Left ventricle myocardium inferior (tissue), 1 donor: ENCODE measurements at regions not wholly inside any gene's neighbourhood (a gene's known extent, or its start where the extent isn't known, plus 50 kb on each side); places are given as distances from the start of the nearest gene placed in this dataset.

Experiments
- DNase-seq: peaks from one replicate; pipeline ENCODE4 v3.0.0-alpha.2; 2020
- H3K27ac ChIP-seq: fragments of 200-600 bp; replicated peaks from 2 replicates; pipeline ENCODE4 v1.8.0; 2021
- H3K27me3 ChIP-seq: fragments of 200-600 bp; 2 replicates; pipeline ENCODE4 v1.8.0; 2021; ENCODE audit warnings: low read depth
- H3K36me3 ChIP-seq: fragments of 200-600 bp; 2 replicates; pipeline ENCODE4 v1.8.0; 2021
- H3K4me1 ChIP-seq: fragments of 200-600 bp; 2 replicates; pipeline ENCODE4 v1.8.0; 2021
- H3K4me3 ChIP-seq: fragments of 200-600 bp; 2 replicates; pipeline ENCODE4 v1.8.0; 2021; ENCODE audit warnings: mild to moderate bottlenecking, moderate library complexity
- H3K9me3 ChIP-seq: fragments of 200-600 bp; replicated peaks from 2 replicates; pipeline ENCODE4 v1.8.0; 2021
- intact Hi-C: fragments of 100-400 bp; cut with micrococcal nuclease; formaldehyde crosslinking; loops from one replicate; pipeline ENCODE4 v1.11.0; 2022
- TF ChIP-seq, protein P1 (sequence below): fragments of 200-600 bp; IDR thresholded peaks from 2 replicates; pipeline ENCODE4 v1.8.0; 2021; ENCODE audit warnings: antibody characterized with exemption, mild to moderate bottlenecking, borderline replicate concordance
- donor health status: DM: no; HTN: yes; CAD: no; lungs with severe emphysema.

DNA sequence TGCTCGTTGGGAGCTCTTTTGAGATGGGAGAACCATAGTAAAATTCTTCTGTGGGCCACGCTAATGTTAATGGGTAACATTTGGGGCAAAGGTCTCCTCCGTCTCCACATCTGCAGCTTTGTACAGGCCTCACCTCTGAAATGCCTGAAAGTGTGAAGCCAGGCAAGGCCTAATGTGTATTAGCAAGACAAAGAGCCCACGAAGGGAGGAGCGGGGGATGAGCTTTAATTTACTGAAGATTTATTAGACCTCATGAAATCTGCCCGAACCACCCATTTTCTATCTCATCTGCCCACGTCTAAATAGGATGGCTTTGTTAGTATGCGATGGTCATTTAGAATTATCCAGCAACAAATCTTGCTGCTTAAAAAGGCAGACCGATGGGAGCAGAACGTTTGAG lies 408.9 kb downstream of the PMP22 start:
- Histone ChIP-seq H3K4me1 (no peaks in the 10 kb centered on the region), H3K4me3 (no peak overlapping the region), H3K27ac (no peak overlapping the region), H3K9me3 (no peaks in the 10 kb centered on the region), H3K27me3 (no peaks in the 10 kb centered on the region), H3K36me3 (no peaks in the 10 kb centered on the region)
- no peak for DNase-seq
- TF ChIP-seq, protein P1, sequence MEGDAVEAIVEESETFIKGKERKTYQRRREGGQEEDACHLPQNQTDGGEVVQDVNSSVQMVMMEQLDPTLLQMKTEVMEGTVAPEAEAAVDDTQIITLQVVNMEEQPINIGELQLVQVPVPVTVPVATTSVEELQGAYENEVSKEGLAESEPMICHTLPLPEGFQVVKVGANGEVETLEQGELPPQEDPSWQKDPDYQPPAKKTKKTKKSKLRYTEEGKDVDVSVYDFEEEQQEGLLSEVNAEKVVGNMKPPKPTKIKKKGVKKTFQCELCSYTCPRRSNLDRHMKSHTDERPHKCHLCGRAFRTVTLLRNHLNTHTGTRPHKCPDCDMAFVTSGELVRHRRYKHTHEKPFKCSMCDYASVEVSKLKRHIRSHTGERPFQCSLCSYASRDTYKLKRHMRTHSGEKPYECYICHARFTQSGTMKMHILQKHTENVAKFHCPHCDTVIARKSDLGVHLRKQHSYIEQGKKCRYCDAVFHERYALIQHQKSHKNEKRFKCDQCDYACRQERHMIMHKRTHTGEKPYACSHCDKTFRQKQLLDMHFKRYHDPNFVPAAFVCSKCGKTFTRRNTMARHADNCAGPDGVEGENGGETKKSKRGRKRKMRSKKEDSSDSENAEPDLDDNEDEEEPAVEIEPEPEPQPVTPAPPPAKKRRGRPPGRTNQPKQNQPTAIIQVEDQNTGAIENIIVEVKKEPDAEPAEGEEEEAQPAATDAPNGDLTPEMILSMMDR, result no peak
- intact Hi-C loops, result no loop called here

GRCh38 chr17:14854691-14855090 lies 410.4 kb downstream of the PMP22 start:
- Histone ChIP-seq H3K4me3 (no peak overlapping the region), H3K4me1 (no peaks in the 10 kb centered on the region), H3K27me3 (peaks cover 4% of the 10 kb centered on the region), H3K27ac (no peak overlapping the region), H3K9me3 (peaks cover 4% of the 10 kb centered on the region), H3K36me3 (no peaks in the 10 kb centered on the region)
- DNase-seq, result no peak
- TF ChIP-seq, protein P1, result no peak
- intact Hi-C loops, result no loop called here

- intact Hi-C loops, result no loop called here
- Histone ChIP-seq H3K27ac (no peak overlapping the region), H3K4me1 (no peaks in the 10 kb centered on the region), H3K4me3 (no peak overlapping the region), H3K27me3 (peaks cover 40% of the 10 kb centered on the region), H3K36me3 (no peaks in the 10 kb centered on the region), H3K9me3 (peaks cover 12% of the 10 kb centered on the region)
- TF ChIP-seq, protein P1, result no peak
- DNase-seq, result no peak
Observed at GRCh38 chr17:14845591-14846281, 419.4 kb downstream of the PMP22 start.

GRCh38 chr17:14843086-14843795 lies 421.9 kb downstream of the PMP22 start:
- no peak for DNase-seq
- intact Hi-C loops, result no loop called here
- TF ChIP-seq, protein P1, result no peak
- no peaks in the 10 kb centered on the region for H3K9me3 ChIP-seq
- no peaks in the 10 kb centered on the region for H3K4me1 ChIP-seq
- no peaks in the 10 kb centered on the region for H3K36me3 ChIP-seq
- H3K4me3 ChIP-seq, result no peak overlapping the region
- no peak overlapping the region for H3K27ac ChIP-seq
- peaks cover 23% of the 10 kb centered on the region for H3K27me3 ChIP-seq

DNA sequence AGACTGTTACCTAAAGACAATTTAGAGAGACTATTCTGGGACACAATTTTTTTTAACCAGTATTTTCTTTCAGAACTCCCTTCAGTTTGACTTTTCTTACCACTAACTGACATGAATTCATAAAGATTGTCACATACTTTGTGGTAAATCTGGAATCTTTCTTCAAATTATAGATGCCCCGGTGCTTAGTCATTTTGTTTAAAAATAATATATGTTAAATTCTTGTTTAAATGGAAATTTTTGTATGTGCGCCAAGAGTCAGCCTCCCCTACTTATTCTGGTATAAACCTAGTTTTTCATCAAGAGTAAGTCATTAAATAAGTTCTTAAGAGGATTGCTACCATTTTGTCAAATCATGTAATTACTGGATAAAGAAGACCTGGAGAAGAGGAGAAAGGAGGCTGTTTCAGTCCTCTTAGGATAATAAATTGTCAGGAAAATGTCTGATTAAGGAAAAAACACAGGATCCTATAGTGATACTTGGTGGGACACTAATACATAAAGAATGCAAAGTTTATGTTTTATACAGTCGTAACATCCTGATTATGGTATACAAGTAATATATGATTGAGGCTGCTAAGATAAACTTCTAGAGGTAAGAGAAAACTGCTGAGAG lies 424.4 kb downstream of the PMP22 start:
- intact Hi-C loops, result no loop called here
- H3K36me3 ChIP-seq, result no peaks in the 10 kb centered on the region
- no peak for DNase-seq
- H3K27me3 ChIP-seq, result peaks cover 17% of the 10 kb centered on the region
- no peaks in the 10 kb centered on the region for H3K4me1 ChIP-seq
- TF ChIP-seq, protein P1, result no peak
- peaks cover 5% of the 10 kb centered on the region for H3K9me3 ChIP-seq
- H3K4me3 ChIP-seq, result no peak overlapping the region
- no peak overlapping the region for H3K27ac ChIP-seq
